Upper lobe of left lung (tissue), 6 donors: ENCODE measurements at regions not wholly inside any gene's neighbourhood (a gene's known extent, or its start where the extent isn't known, plus 50 kb on each side); places are given as distances from the start of the nearest gene placed in this dataset.

ENCODE experiments used
- ATAC-seq, 2 donors: fragments of 200-7000 bp; cut with Tn5 transposase; one replicate each; pipeline ENCODE4 v1.9.1; 2022; ENCODE audit warnings: mild to moderate bottlenecking in 2 of 2, moderate library complexity in 2 of 2; ENCODE audit not compliant: low FRiP score in 2 of 2
- DNase-seq, 2 donors: peaks; one replicate each; pipeline ENCODE4 v3.0.0-alpha.2; 2019 to 2020
- H3K27ac ChIP-seq, 4 donors: fragments of 200-600 bp; sonication (generic); one replicate each; pipeline ENCODE4 v1.5.1; 2016 to 2019
- H3K27me3 ChIP-seq, 4 donors: fragments of 200-600 bp; sonication (generic); one replicate each; pipeline ENCODE4 v1.5.1; 2017 to 2019
- H3K36me3 ChIP-seq, 4 donors: fragments of 200-600 bp; sonication (generic); one replicate each; pipeline ENCODE4 v1.5.1; 2016 to 2019
- H3K4me1 ChIP-seq, 4 donors: fragments of 200-600 bp; sonication (generic); one replicate each; pipeline ENCODE4 v1.5.1; 2018 to 2019
- H3K4me3 ChIP-seq, 4 donors: fragments of 200-600 bp; sonication (generic); one replicate each; pipeline ENCODE4 v1.5.1; 2017 to 2019; ENCODE audit warnings: mild to moderate bottlenecking in 2 of 4, moderate library complexity in 1 of 4
- H3K9me3 ChIP-seq, 4 donors: fragments of 200-600 bp; sonication (generic); one replicate each; pipeline ENCODE4 v1.5.1; 2018 to 2019
- CTCF ChIP-seq, 6 experiments: fragments of 450-650 bp in 4 of 6; fragments of 200-600 bp in 2 of 6; sonication (generic) in 2 of 6; IDR thresholded peaks; one replicate each; pipeline ENCODE4 v1.5.1; 2016 to 2019; ENCODE audit warnings: antibody characterized with exemption in 6 of 6
- EP300 ChIP-seq, 4 donors: sonication (generic); formaldehyde crosslinking; IDR thresholded peaks; one replicate each; pipeline ENCODE4 v1.5.1; 2017; ENCODE audit warnings: antibody characterized with exemption in 4 of 4, control low read depth in 2 of 4
- POLR2A ChIP-seq, 4 donors: fragments of 450-650 bp; IDR thresholded peaks; one replicate each; pipeline ENCODE4 v1.5.1; 2016 to 2017; ENCODE audit warnings: antibody characterized with exemption in 4 of 4, mild to moderate bottlenecking in 2 of 4
- POLR2AphosphoS5 ChIP-seq, 2 donors: sonication (generic); formaldehyde crosslinking; IDR thresholded peaks; one replicate each; pipeline ENCODE4 v1.5.1; 2017; ENCODE audit warnings: antibody characterized with exemption in 2 of 2
- WGBS, 2 donors: methylation state at CpG; one replicate each; pipeline ENCODE4 v1.1.5; 2017 to 2018; 5-methylcytosine and 5-hydroxymethylcytosine counted together
- donor health status: DM: no; HTN: no; CAD: no; lungs with moderate emphysema.
- donor health status: DM: no; HTN: yes; CAD: no; lungs with severe emphysema.

- Histone ChIP-seq H3K9me3 (peaks cover 0 to 9% (median 7%) of the 10 kb centered on the region in 4 donors), H3K4me1 (no peaks in the 10 kb centered on the region), H3K27ac (no peak overlapping the region), H3K27me3 (no peaks in the 10 kb centered on the region), H3K4me3 (no peak overlapping the region), H3K36me3 (no peaks in the 10 kb centered on the region)
- ATAC-seq (no peak), DNase-seq (no peak)
- WGBS, 2 donors, result 81 to 88% methylated on average over 4 of the region's 4 CpGs
- no peak for TF ChIP-seq EP300 (IDR thresholded peaks at IDR 0.05)
- TF ChIP-seq POLR2A (IDR thresholded peaks at IDR 0.05), result no peak
- no peak for TF ChIP-seq CTCF (IDR thresholded peaks at IDR 0.05)
- TF ChIP-seq POLR2AphosphoS5 (IDR thresholded peaks at IDR 0.05), result no peak
Observed at GRCh38 chr2:118520246-118520645, 327.2 kb downstream of the EN1 start.

GRCh38 chr2:118519511-118519910 is 327.9 kb downstream of the EN1 start:
- no peak for ATAC-seq
- no peak for TF ChIP-seq POLR2AphosphoS5 (IDR thresholded peaks at IDR 0.05)
- no peak for TF ChIP-seq POLR2A (IDR thresholded peaks at IDR 0.05)
- no peak for TF ChIP-seq EP300 (IDR thresholded peaks at IDR 0.05)
- no peak for TF ChIP-seq CTCF (IDR thresholded peaks at IDR 0.05)
- Histone ChIP-seq H3K27ac (no peak overlapping the region), H3K9me3 (peaks cover 0 to 9% (median 7%) of the 10 kb centered on the region in 4 donors), H3K27me3 (no peaks in the 10 kb centered on the region), H3K36me3 (no peaks in the 10 kb centered on the region), H3K4me3 (no peak overlapping the region), H3K4me1 (no peaks in the 10 kb centered on the region)
- no peak for DNase-seq

- DNase-seq (no peak), ATAC-seq (no peak)
- WGBS, 2 donors, result 59 to 64% methylated on average over 4 of the region's 4 CpGs
Observed at GRCh38 chr2:118510807-118511206, 336.6 kb downstream of the EN1 start.

DNA sequence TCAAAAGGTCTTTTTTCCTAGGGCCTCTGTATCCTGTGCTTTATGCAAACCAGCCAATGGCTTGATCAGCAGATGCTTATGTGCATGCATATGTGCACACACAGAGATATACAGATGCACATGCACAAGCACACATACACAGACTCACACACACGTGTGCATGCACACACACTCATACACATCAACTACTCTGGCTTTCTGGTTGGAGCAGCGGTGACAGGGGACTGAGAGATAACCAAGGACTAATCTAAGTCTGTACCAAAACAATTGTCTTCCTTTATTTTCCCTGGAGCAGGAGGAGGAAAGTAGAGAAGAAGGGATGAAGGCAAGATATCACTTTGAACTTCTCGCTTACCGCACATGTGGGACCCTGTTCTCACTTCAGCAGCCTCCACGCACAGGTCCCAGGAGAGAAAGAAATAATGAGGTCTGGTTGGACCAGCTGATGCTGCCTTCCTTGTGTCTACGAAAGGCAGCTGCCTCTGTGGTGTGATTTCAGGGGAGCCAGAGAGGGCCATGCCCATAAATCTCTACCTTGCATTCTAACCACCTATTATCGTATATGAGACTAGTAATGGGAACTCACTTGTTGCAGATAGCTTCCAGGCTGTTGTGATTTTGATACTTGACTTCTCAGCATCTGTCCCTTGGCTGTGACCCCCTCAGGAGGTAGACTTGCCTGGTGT is 338.0 kb downstream of the EN1 start:
- no peaks in the 10 kb centered on the region for H3K27me3 ChIP-seq
- DNase-seq (no peak), ATAC-seq (no peak)
- H3K36me3 ChIP-seq, result no peaks in the 10 kb centered on the region
- no peaks in the 10 kb centered on the region for H3K4me1 ChIP-seq
- H3K27ac ChIP-seq, result no peak overlapping the region
- 79% methylated on average over 7 of the region's 7 CpGs for WGBS, 2 donors
- no peak for TF ChIP-seq EP300 (IDR thresholded peaks at IDR 0.05)
- TF ChIP-seq POLR2A (IDR thresholded peaks at IDR 0.05), result no peak
- no peak for TF ChIP-seq CTCF (IDR thresholded peaks at IDR 0.05)
- no peak for TF ChIP-seq POLR2AphosphoS5 (IDR thresholded peaks at IDR 0.05)
- H3K9me3 ChIP-seq, result no peaks in the 10 kb centered on the region
- no peak overlapping the region for H3K4me3 ChIP-seq

More at GRCh38 chr2:118510807-118511206, 336.6 kb downstream of the EN1 start:
- Histone ChIP-seq H3K4me3 (no peak overlapping the region), H3K9me3 (no peaks in the 10 kb centered on the region), H3K27me3 (no peaks in the 10 kb centered on the region), H3K27ac (no peak overlapping the region), H3K36me3 (no peaks in the 10 kb centered on the region), H3K4me1 (no peaks in the 10 kb centered on the region)
- TF ChIP-seq POLR2AphosphoS5 (IDR thresholded peaks at IDR 0.05) (no peak), CTCF (IDR thresholded peaks at IDR 0.05) (no peak), EP300 (IDR thresholded peaks at IDR 0.05) (no peak), POLR2A (IDR thresholded peaks at IDR 0.05) (no peak)

DNA sequence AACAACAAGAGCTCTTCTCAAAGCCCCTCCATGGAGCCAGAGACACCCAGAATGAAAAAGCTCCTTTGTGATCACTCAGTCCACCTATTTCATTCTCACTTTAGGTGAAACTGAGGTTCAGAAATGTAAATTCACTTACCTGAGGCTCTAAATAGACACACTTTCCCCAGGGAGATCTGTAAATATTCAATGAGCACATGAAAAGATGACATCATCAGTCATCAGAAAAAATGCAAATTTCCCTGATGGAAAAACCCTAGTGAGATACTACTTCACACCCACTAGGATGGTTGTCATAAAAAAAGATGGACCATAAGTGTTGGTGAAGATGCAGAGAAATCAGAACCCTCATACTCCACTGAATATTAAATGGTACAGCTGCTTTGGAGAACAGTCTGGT is 339.2 kb downstream of the EN1 start:
- no peaks in the 10 kb centered on the region for H3K9me3 ChIP-seq
- H3K27ac ChIP-seq, result no peak overlapping the region
- DNase-seq (no peak), ATAC-seq (no peak)
- no peak for TF ChIP-seq POLR2AphosphoS5 (IDR thresholded peaks at IDR 0.05)
- TF ChIP-seq EP300 (IDR thresholded peaks at IDR 0.05), result no peak
- no peaks in the 10 kb centered on the region for H3K4me1 ChIP-seq
- H3K36me3 ChIP-seq, result no peaks in the 10 kb centered on the region
- no peak overlapping the region for H3K4me3 ChIP-seq
- no peaks in the 10 kb centered on the region for H3K27me3 ChIP-seq
